Vagina (tissue), 2 donors: ENCODE measurements at regions not wholly inside any gene's neighbourhood (a gene's known extent, or its start where the extent isn't known, plus 50 kb on each side); places are given as distances from the start of the nearest gene placed in this dataset.

Experiments
- DNase-seq, 2 donors: peaks; one replicate each; pipeline ENCODE4 v3.0.0-alpha.2; 2017; ENCODE audit errors: extremely low spot score in 2 of 2
- H3K27ac ChIP-seq: fragments of 200-600 bp; sonication (generic); one replicate; pipeline ENCODE4 v1.5.1; 2019
- H3K27me3 ChIP-seq: fragments of 200-600 bp; sonication (generic); one replicate; pipeline ENCODE4 v1.5.1; 2019
- H3K36me3 ChIP-seq, 2 donors: fragments of 200-600 bp; sonication (generic); one replicate each; pipeline ENCODE4 v1.5.1; 2017 to 2019
- H3K4me1 ChIP-seq: fragments of 200-600 bp; sonication (generic); one replicate; pipeline ENCODE4 v1.5.1; 2019
- H3K4me3 ChIP-seq, 2 donors: fragments of 200-600 bp; sonication (generic); 1 replicate in 1 of 2; 2 replicates in 1 of 2; pipeline ENCODE4 v1.5.1; 2016 to 2019
- H3K9me3 ChIP-seq: fragments of 200-600 bp; sonication (generic); one replicate; pipeline ENCODE4 v1.5.1; 2019
- CTCF ChIP-seq, 3 experiments: fragments of 450-650 bp in 2 of 3; fragments of 200-600 bp in 1 of 3; sonication (generic) in 1 of 3; IDR thresholded peaks; one replicate each; pipeline ENCODE4 v1.5.1; 2017 to 2019; ENCODE audit warnings: antibody characterized with exemption in 3 of 3, mild to moderate bottlenecking in 2 of 3, moderate library complexity in 2 of 3
- POLR2A ChIP-seq, 2 donors: fragments of 450-650 bp; IDR thresholded peaks; one replicate each; pipeline ENCODE4 v1.6.1; 2017; ENCODE audit warnings: antibody characterized with exemption in 2 of 2, mild to moderate bottlenecking in 2 of 2, moderate library complexity in 2 of 2
- POLR2AphosphoS5 ChIP-seq, 2 donors: sonication (generic); formaldehyde crosslinking; IDR thresholded peaks; one replicate each; pipeline ENCODE4 v1.9.0; 2017; ENCODE audit warnings: antibody characterized with exemption in 2 of 2, mild to moderate bottlenecking in 2 of 2, low read depth in 1 of 2; ENCODE audit not compliant: insufficient read depth in 1 of 2
- intact Hi-C: fragments of 100-400 bp; cut with DNase I; formaldehyde crosslinking; loops from one replicate; pipeline ENCODE4 v1.15.1; 2023

- peak overlapping the region; percentile 53 for H3K27ac ChIP-seq
- intact Hi-C loops, result no loop called here
- no peak for DNase-seq
- no peak overlapping the region for H3K4me3 ChIP-seq
- no peaks in the 10 kb centered on the region for H3K9me3 ChIP-seq
- no peaks in the 10 kb centered on the region for H3K4me1 ChIP-seq
- H3K36me3 ChIP-seq, result no peaks in the 10 kb centered on the region
- TF ChIP-seq POLR2AphosphoS5 (IDR thresholded peaks at IDR 0.05; ENCODE audit: insufficient read depth in 1 of 2, low read depth in 1 of 2) (no peak), CTCF (IDR thresholded peaks at IDR 0.05) (no peak), POLR2A (IDR thresholded peaks at IDR 0.05) (no peak)
- no peaks in the 10 kb centered on the region for H3K27me3 ChIP-seq
Measured at GRCh38 chr21:16159213-16159970, 429.6 kb downstream of the USP25 start.

DNA sequence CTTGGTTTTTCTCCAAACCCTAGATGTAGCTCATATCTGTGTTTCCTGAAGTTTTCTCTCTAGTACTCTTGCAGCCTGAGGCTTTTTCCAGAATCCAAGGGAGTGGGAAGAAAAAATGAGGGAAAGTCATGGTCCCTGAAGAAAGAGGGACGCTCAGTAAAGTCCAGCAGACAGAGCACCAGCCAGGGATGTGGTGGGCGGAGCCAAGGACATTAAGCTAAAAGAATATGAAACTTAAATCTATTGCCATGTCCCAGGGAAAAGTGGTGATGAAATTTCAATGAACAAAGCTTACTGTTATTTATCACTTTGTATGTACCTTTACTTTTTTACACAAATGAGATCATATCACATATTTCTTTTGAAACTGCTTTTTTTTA, 430.2 kb downstream of the USP25 start:
- no peaks in the 10 kb centered on the region for H3K27me3 ChIP-seq
- no peaks in the 10 kb centered on the region for H3K36me3 ChIP-seq
- TF ChIP-seq POLR2A (IDR thresholded peaks at IDR 0.05), result no peak
- TF ChIP-seq POLR2AphosphoS5 (IDR thresholded peaks at IDR 0.05; ENCODE audit: insufficient read depth in 1 of 2, low read depth in 1 of 2), result no peak
- no peak for TF ChIP-seq CTCF (IDR thresholded peaks at IDR 0.05)
- H3K4me3 ChIP-seq, result no peak overlapping the region
- peak overlapping the region; percentile 53 for H3K27ac ChIP-seq
- DNase-seq, result no peak
- H3K4me1 ChIP-seq, result no peaks in the 10 kb centered on the region
- intact Hi-C loops, result no loop called here
- H3K9me3 ChIP-seq, result no peaks in the 10 kb centered on the region

- TF ChIP-seq POLR2AphosphoS5 (IDR thresholded peaks at IDR 0.05; ENCODE audit: insufficient read depth in 1 of 2, low read depth in 1 of 2), result no peak
- TF ChIP-seq POLR2A (IDR thresholded peaks at IDR 0.05), result no peak
- TF ChIP-seq CTCF (IDR thresholded peaks at IDR 0.05), result no peak
- intact Hi-C loops, result no loop called here
- Histone ChIP-seq H3K9me3 (no peaks in the 10 kb centered on the region), H3K4me3 (no peak overlapping the region), H3K36me3 (no peaks in the 10 kb centered on the region), H3K27ac (no peak overlapping the region), H3K27me3 (no peaks in the 10 kb centered on the region), H3K4me1 (no peaks in the 10 kb centered on the region)
- no peak for DNase-seq
Measured at GRCh38 chr21:16162953-16163352, 433.2 kb downstream of the USP25 start.

GRCh38 chr21:16169102-16169511, 439.3 kb downstream of the USP25 start:
- no peak for TF ChIP-seq CTCF (IDR thresholded peaks at IDR 0.05)
- TF ChIP-seq POLR2A (IDR thresholded peaks at IDR 0.05), result no peak
- peak in 1 of 2 donors; percentile 21 for TF ChIP-seq POLR2AphosphoS5 (IDR thresholded peaks at IDR 0.05; ENCODE audit: insufficient read depth in 1 of 2, low read depth in 1 of 2)
- DNase-seq, result no peak
- Histone ChIP-seq H3K36me3 (no peaks in the 10 kb centered on the region), H3K27ac (peak overlapping the region; percentile 75), H3K4me3 (no peak overlapping the region), H3K4me1 (peaks cover 17% of the 10 kb centered on the region), H3K9me3 (no peaks in the 10 kb centered on the region), H3K27me3 (no peaks in the 10 kb centered on the region)
- intact Hi-C loops, result no loop called here

DNA sequence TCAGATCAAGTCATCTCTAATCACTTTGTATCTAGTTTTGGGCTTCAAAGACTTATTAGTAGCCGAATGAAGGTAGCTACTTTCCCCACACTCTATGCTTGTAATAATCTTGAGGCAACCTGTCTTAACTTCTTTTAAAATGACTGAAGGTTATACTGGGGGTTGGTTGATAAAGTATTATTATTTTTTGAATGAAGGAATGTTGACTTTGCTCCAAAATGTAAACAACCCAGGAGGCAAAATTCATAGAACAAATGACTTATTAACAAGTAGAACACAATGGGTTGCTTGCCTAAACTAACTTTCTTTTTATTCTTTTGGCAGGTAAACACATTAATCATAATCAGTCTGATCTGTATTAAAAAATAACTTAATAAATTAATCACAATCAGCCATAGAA, 440.0 kb downstream of the USP25 start:
- no peak for TF ChIP-seq POLR2AphosphoS5 (IDR thresholded peaks at IDR 0.05; ENCODE audit: insufficient read depth in 1 of 2, low read depth in 1 of 2)
- no peak for TF ChIP-seq POLR2A (IDR thresholded peaks at IDR 0.05)
- TF ChIP-seq CTCF (IDR thresholded peaks at IDR 0.05), result no peak
- H3K4me1 ChIP-seq, result peaks cover 17% of the 10 kb centered on the region
- peak overlapping the region; percentile 75 for H3K27ac ChIP-seq
- intact Hi-C loops, result no loop called here
- H3K9me3 ChIP-seq, result no peaks in the 10 kb centered on the region
- no peak overlapping the region for H3K4me3 ChIP-seq
- no peaks in the 10 kb centered on the region for H3K27me3 ChIP-seq
- H3K36me3 ChIP-seq, result no peaks in the 10 kb centered on the region
- DNase-seq, result no peak
